Inflammatory macrophage treated with lipopolysaccharide for 4 hours (primary cell): ENCODE measurements at regions not wholly inside any gene's neighbourhood (a gene's known extent, or its start where the extent isn't known, plus 50 kb on each side); places are given as distances from the start of the nearest gene placed in this dataset.
A peak's percentile ranks its signal among the peaks of the same experiment; 100 is the strongest.
"Not testable (repeated sequence)": the region's sequence is repeated elsewhere in the genome, so short reads cannot be mapped to it uniquely, and the experiment has no call there.

Experiments
- DNase-seq: peaks from one replicate; pipeline ENCODE4 v3.0.0-alpha.2; 2020

DNA sequence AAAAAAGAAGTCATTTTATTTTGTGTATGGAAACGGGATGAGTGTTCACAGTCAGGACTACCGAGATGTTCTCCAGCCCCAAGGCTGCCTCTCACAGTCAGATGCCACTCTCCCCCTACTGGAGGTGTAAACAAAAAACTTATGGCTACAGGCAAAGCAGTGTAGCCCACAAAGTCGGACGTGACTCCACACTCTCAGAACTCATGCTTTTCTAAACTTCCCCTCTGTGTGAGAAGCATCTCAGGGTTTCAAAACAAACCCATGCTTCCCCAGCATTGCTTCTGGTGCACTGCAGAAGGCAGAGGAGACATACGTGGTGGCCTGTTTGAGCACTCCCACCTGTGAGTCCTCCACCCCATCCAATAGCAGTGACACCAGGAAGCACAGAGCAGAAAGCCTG lies 580.3 kb downstream of the BNC2 start:
- DNase-seq: peak; percentile 29

DNA sequence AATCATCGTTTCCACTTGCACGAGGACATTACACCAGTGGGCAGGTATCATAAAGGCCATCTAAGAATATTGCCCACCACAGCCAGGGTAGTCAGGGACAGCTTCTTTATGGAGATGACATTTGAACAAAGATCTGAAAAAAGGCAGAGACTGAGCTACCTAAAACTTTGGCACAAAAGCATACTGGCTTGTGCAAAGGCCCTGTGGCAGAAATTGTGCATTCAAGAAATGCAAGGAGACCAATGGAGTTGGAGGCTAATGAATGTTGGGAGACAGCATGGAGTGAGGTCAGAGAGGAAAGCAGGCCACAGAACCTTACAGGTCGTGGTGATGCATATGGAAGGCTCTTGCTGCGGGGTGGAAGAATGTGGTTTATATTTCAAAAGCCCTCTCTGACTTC lies 578.5 kb downstream of the BNC2 start:
- no peak for DNase-seq

DNA sequence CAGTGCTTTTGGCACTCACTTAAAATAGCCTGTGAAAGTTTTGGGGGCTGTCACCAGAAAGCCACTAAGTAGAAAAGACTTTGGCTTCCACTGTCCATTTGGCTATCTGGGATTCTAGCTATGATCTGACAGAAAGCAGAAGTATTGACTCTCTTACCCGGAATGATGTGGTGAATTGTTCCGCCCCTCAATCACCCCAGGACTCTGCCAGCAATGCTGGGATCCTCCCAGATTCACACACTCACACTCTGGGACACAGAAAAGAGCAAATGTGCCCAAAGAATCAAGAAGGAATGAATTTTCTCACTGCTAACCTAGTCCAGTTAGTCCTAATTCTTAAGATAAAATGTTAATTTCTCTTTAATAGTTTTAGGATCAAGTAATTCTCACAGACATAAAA lies 576.9 kb downstream of the BNC2 start:
- DNase-seq: no peak

DNA sequence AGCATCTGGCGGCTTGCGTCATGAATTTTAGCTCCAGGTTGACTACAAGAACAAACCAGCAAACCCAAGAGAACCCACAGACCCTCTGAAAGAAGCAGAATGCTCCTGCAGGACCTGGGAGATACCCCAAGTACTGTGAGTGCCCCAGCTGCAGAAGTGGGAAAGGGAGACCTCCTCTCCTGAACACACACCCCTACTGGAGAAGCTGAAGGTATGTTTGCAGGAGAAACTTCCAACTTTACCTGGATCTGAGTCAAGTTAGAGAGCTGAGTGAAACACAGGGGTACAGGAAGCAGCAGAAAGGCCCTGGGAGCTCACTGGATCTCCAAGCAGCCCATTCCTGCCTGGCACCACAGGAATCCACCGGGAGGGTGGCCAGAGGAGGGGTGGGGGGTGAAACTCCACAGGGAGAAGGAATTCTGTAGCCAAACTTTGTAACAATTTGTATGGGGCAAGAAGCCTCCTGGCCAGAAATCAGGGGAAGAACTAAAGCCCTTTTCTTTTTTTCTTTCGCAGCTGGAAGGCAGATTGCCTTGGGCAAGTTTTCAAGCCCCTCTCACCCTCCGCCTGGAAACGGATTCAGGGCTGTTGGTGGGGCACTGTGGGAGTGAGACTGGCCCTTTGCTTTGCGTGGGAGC lies 576.2 kb downstream of the BNC2 start:
- DNase-seq: no peak

DNA sequence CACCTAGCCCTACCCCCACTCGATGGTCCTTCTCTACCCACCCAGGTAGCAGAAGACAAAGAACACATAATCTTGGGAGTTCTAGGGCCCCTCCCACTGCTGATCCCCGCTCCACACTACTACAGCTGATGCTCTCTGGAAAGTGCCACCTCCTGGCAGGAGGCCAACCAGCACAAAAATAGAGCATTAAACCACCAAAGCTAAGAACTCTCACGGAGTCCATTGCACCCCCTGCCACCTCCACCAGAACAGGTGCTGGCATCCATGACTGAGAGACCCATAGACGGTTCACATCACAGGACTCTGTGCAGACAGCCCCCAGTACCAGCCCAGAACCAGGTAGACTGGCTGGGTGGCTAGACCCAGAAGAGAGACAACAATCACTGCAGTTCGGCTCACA lies 575.5 kb downstream of the BNC2 start:
- not testable (repeated sequence) for DNase-seq

DNA sequence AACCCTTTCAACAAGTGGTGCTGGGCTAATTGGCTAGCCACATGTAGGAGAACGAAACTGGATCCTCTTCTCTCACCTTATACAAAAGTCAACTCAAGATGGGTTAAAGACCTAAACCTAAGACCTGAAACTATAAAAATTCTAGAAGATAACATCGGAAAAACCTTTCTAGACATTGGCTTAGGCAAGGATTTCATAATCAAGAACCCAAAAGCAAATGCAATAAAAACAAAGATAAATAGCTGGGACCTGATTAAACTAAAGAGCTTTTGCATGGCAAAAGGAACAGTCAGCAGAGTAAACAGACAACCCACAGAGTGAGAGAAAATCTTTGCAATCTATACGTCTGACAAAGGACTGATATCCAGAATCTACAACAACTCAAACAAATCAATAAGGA lies 571.1 kb downstream of the BNC2 start:
- DNase-seq: not testable (repeated sequence)

DNA sequence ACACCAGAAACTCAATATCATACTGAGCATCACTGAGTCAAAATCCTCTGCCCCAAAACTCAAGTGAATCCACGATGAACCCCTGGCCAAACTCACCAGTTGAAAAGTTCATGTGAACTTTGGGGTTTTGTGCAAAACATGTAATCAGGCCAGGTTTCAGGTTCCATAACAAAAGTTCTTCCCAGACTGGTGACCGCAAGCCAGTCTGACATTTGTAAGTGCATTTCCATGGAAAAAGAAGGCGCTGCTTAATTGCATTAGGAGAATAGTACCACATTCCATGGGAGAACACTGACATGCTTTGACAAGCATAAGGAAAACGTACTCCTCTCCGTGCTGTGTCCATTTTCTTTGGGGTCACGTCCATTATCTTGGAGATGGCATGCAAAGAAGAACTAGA lies 567.0 kb downstream of the BNC2 start:
- no peak for DNase-seq

DNA sequence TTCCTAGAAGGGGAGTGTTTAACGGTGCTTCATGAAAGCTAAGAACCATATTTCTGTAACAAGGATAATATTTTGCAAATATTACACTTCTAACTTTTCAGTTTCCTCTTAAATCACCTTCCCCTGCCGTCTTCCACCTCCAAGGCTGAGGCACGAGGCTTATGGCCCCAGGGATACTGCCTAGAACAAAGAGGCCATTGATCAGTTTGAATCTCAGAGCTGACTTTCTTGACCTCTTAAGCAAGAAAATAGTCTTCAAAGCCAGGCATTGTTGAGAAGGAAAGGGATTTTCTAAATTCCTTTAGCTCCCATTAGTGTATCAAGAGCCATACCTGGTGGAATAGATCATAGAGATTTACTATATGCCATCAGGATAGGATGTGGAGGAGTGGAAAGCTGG lies 566.2 kb downstream of the BNC2 start:
- DNase-seq: no peak

DNA sequence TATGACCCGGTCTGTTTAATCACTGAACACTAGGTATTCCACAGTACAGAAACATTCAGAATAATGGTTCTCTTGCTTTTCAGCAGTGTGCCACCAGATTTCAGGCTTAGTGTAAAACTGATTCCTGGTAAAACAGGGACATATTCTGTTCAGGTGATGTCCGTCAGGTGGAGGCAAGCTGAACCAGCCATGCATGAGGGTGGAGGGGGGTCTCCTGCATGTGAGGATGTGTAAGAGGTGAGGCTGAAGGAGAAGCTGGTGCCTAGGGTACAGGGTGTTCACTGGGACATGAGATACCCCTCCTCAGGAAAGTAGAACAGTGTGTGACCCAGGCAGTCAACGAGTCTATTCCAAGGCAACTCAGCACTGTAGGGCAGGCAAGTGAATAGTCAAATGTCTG lies 563.9 kb downstream of the BNC2 start:
- DNase-seq: no peak

DNA sequence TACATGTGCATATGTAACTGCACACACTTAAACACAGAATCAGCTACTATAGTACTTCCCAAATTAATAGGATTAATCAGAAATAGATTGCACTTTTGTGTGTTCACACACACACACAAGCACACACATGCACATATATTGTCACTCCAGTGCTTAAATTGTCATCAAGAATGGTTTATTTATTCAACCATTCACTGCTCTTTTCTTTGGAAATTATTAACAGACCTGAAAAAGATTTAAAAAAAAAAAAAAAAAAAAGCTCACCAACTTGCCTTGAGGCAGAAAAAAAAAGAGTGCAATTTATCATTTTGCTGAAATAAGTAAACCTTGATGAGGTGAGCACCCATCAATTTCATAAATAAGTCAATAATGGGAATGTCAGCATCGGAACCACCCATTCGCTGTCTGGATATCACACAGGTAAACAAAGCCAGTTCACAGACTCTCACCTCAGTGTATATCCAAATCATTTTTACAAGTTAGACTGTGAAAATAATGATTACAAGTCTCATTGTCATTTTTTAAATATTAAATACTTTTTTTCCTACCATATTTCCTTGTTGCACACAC lies 562.8 kb downstream of the BNC2 start:
- DNase-seq: no peak

DNA sequence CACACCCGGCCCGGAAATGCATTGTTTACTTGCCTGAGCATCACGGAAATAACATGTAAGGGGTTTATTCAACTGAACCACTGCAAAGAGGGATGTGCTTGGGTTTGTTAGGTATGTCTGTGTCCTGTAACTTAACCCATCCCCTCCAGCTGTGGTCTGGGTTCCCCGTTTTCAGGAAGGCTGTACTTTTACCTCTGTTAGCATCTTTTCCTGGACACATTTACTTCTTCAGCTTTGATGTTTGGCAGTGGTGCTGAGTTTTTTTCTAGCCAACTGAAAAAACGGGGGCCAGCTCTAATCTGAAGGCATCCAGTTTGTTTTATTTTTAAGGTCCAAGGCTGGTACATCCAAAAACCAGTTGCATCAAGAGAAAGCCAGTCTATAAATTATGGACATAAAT lies 561.8 kb downstream of the BNC2 start:
- no peak for DNase-seq

DNA sequence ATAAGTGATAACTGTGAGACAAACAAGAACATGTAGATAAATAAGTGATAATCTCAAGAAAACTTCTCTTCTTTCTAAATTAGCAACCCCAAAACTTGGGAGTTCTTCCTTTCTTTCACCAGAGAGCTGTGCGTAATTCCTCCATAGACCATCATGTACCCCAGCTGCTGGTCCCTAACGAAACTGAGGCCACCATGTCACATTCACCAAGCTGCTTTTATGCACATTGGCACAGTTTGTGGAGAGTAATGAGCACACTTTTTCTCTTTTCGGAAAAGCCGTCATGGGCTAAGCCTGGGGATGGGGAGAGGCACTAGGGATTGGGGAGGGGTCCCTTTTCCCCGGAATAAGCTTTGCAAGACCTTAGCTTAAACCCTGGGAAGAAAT lies 561.4 kb downstream of the BNC2 start:
- no peak for DNase-seq

DNA sequence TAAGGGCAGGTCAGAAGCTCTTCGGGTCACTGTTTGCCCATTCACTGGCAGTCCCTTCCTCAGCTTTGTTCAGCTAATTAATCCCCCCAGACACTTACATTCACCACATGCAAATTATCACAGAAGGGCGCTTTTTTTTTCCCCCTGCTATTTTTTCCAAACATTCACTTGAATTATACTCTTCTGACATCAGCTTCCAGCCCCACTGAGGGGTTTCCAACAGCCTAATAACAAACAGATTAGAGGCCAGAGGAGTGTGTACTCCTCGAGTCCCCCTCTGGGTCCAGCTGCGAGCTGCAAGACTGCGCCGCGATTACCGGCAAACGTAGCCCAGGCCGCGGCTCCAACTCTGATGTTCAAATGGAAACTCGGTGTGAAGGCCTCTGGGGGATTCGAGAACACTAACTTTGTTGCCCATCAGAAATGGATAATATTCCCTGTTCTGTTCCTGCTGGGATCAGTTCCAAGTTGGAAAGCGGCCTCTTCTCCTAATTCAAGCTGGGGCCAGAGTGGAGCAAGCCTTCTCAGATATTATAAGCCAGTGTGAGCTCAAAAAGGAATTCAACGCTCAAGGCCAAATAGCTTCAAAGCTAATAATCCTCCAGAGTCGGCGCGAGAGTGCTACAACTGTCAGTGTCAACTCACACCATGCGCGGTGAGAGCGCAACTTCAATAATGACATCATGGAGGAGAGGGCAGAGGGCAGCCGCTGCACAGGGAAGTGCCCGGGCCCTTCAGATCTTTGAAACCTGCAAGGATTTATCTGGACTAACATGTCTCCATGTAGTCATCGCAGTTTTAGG lies 560.8 kb downstream of the BNC2 start:
- DNase-seq: no peak

DNA sequence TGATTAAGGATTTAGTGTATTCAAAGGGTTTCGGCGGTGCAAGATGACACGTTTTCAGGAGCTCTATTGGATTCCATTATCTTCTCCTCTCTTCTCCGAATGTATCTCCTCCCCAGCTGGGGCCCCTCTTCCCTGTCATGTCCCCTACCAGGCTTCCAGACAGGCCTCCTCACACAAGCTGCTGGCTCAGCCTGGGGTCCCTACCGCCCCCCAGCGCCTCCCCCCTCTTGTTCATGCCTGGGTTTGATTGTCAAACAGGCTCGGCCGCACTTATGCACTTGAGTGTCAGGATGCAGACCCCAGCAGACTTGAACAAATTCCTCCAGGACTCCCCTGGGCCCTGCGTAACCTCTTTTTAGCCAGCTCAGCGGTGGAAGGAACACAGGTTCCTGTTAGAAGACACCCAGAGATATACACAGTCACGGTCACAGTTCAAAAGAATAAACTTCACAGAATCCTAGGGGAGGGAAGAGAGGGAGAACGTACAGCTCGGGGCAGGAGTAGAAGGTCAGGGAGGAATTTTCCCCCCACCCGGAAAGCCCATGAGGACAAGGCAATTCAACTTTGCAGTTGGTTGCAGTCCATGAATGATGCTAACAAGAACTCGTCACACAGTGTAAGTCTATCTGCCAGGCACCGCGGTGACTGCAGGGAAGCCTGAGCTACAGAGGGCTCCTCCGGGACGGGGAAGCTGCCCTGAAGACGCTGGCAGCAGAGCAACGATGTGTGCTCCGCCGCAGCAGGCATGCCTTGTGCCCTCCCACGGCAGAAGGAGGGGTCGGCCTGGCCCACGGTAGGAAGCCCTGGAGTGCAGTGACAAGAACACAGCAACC lies 560.0 kb downstream of the BNC2 start:
- no peak for DNase-seq

DNA sequence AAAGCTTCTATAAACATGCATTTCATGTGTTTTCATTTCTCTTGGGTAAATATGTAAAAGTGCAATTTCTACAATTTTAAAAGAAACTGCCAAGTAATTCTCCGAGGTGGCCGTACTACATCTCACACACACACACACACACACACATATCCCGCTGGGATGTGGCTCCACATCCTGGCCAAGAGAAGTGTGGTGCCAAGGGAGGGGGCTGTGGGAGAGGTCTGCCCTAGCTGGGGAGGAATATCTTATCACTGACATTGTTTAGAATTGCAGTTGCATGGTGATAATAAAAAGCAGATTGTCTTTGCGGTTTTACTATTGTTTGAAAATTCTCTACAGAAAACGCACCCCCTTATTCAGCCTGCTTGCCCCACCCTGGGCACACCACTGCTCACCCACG lies 558.4 kb downstream of the BNC2 start:
- DNase-seq: no peak

DNA sequence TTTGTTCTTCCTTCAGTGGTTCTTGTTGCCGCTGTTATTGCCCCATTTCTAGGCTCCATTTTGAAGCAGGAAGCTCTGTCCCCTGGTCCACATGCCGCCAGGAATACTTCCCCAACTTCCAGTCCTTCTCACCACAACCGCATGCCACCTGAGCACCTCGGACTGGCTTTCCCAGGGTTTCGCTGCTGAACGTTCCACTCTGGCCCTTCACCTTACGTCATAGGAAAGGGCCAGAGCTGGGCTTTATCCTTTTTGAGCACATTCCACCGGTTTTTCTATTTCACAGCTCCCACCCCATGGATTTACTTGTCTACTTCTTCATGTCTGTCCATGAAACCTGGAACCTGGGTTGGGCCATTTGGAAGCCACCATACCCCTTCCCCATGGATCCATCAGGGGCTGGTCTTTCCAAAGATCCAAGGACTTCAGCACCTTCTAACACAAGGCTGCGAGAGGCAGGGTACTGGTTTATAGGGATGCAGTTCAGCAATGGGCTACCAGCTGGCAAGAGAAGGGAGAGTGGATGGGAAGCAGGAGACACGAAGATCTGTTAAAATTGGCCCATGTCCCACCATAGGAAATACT lies 557.4 kb downstream of the BNC2 start:
- DNase-seq: no peak

DNA sequence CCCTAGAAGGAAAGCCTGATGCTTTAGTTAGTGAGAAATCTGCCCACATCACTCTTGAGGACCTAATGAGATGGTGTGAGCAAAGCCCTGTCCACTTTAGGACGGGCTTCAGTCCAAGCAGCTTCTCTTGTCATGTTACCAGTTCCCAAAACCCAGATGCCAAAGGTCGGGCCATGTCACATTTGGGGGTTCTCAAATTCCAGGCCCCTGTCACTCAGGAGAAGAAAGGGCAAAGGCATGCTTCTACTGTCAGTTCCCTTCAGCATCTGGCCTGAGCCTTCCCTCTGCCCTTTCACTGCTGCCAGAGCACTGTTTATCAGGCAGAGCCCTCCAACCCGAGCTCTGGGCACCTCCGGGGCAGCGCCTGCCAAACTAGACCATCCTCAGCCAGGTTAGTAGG lies 556.0 kb downstream of the BNC2 start:
- no peak for DNase-seq

DNA sequence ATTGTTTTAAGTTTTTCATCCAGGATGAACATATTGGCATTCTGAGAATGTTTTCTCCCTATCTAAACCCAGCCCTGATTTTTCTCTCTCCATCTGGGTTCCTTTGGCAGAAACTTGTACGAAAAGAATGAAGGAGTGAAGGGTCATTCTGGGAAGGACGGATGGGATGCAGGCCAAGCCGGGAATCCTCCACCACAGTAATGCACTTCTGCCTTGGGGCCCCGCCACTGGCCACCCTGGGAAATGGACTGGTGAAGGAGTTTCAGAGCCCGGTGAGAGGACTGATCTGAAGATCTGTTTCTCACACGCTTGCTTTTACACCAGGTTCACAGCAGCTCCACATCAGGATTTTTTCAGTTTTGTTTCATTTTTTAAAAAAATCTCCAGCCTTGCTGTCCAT lies 554.8 kb downstream of the BNC2 start:
- no peak for DNase-seq

DNA sequence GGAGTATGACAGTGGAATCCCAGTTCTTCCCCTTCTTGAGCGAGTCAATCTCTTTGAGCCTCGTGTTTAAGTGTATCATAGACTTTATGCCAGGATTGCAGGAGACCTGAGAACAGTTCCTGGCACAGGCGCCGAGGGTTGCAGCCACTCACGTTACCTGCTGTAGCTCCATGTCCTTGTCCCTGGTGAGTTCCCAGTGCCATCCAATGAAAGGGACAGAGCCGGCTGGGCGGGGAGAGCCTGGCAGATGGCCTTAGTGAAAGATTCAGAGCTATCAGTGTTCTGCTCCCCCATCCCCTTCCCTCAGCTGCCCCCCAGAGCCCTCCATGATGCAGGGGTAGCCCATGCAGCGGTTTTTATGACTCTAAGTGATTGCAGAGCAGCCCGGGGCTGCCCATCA lies 554.0 kb downstream of the BNC2 start:
- DNase-seq: no peak

DNA sequence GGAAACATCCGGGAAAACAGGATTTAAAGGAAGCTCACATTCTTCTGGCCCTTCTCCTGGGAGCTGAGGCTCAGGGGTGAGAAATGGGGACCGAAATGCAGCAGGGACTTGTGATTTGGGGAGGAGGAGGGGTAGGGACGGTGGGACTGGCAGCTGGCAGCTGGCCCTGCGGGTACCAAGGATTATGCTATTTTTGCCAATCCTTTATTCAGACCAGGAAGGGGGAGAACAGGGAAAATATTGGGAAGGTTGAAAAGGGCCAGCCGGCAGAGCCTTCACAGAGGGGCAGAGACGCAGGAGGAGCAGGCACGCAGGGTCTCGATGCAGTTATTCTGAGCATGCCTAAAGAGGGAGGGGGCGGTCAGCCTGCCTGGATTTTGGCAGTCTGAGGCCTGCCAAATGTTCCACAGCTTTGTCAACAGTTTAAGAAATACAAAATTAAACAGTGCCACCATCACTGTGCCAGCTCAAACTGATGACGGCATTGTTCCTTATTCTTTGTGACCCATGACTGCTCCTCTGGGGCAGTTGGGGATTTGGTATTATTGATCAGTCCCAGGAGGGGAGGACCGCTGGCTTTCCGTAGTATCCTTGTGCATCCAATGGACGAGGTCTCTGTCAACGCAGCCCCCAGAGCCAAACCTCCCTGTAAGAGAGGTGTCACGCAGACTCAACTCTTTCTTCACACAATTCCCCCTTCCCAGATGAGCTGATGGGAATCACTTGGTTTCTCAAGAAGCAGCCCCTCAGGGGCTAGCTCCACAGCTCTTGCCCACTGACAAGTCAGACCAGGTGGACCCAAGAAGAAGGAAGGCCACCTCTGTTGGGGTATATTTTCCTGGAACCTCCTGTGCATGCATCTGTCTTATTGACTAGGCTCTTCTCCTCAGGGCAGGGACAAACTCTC lies 553.3 kb downstream of the BNC2 start:
- no peak for DNase-seq

DNA sequence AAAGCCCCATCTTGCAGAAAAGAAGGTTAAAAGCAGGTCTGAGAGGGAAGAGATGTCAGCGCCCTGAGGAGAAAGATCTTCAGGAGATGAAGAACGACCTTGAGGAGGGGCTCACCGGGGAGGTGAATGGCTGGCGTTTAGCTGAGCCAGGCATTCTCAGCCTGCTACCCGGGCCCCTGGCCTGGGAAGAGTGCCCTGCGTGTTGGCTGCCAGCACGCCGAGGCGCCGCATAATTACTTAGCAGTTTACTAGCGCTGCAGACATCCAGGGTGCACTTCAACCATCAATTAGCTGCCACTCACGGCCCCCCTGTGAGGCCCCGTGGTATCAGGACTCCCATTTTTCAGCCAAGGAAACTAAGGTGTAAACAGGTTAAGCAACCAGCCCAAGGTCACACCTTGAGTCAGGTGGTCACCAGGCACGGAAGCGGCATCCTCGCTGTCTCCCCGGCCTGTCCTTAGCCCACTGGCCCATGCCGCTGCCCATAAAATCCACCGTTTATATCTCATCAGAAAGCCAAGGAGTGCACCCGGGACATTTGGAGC lies 551.9 kb downstream of the BNC2 start:
- no peak for DNase-seq

DNA sequence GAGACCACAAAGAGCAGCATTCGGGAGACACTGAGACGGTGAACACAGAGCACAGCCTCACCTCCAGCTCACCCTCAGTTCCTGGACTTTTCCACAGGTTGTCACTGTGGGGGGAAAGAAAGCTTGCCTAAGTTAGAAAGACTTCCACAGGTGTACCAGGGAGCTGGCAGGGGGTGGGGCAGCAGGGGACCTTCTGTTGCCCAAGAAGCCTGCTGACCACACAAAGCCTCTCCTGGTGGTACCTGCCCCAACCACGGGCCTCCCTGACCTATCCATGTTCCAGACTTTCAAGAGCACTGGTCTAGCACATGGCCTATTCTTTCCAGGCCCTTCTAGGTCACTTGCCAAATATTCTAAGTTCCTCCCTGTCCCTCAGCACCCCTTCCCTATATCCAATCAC lies 550.8 kb downstream of the BNC2 start:
- no peak for DNase-seq
